HCT116 (cell line): ENCODE measurements at regions not wholly inside any gene's neighbourhood (a gene's known extent, or its start where the extent isn't known, plus 50 kb on each side); places are given as distances from the start of the nearest gene placed in this dataset.

ENCODE experiments used
- ATAC-seq: fragments of 200-7000 bp; cut with Tn5 transposase; 2 replicates; pipeline ENCODE4 v1.9.1; 2020; ENCODE audit warnings: mild to moderate bottlenecking, moderate library complexity
- BruUV-seq: library from RNA; stranded (reverse); fragments of 400-500 nt; replicated peaks from 2 replicates; lab custom pipeline; 2021; lab: Mats Ljungman, UMichigan
- CTCF ChIA-PET: fragments of 300-600 bp; sonication (Branson Sonifier 250); formaldehyde crosslinking; loops from one replicate; lab custom pipeline; 2021; ENCODE audit warnings: antibody characterized with exemption; lab: Charles Lee
- POLR2A ChIA-PET: fragments of 300-600, 350-600 bp; sonication (Branson Sonifier 250); formaldehyde crosslinking; loops from one replicate; lab custom pipeline; 2021; ENCODE audit warnings: antibody characterized with exemption; lab: Charles Lee
- RAD21 ChIA-PET, 2 experiments: fragments of 300-600 bp; sonication (Branson Sonifier 250); formaldehyde crosslinking; loops; one replicate each; lab custom pipeline; 2023; ENCODE audit warnings: low total read pairs in 2 of 2; ENCODE audit not compliant: uncharacterized antibody in 2 of 2, unreplicated experiment in 2 of 2, low non-redundant PET in 1 of 2; lab: Charles Lee
- DNase-seq: peaks from one replicate; pipeline ENCODE4 v3.0.0-alpha.2; 2010; ENCODE audit warnings: low read depth, low spot score
- H2AFZ ChIP-seq: fragments of 200-600 bp; shearing (Covaris generic), sonication (generic); 2 replicates; pipeline ENCODE4 v1.6.1; 2017; ENCODE audit warnings: low read depth, mixed run types, mixed read lengths, antibody characterized with exemption, low read length; ENCODE audit not compliant: poor library complexity, severe bottlenecking
- H3K27ac ChIP-seq: 2 replicates; pipeline ENCODE4 v1.5.1; 2012; ENCODE audit warnings: low read depth, low read length
- H3K27me3 ChIP-seq: fragments of 200-600 bp; sonication (generic); 2 replicates; pipeline ENCODE4 v1.6.1; 2016; ENCODE audit warnings: mixed run types, low read length, mixed read lengths; ENCODE audit not compliant: insufficient read depth
- H3K36me3 ChIP-seq, 2 experiments: fragments of 200-500 bp in 1 of 2; fragments of 200-600 bp in 1 of 2; sonication (Bioruptor generic) in 1 of 2; sonication (generic) in 1 of 2; 2 replicates each; pipeline versions ENCODE4 v1.5.1 to v1.6.1; 2014 to 2016; ENCODE audit warnings: low read length in 2 of 2, inconsistent platforms in 1 of 2, mixed read lengths in 1 of 2, mixed run types in 1 of 2; ENCODE audit not compliant: insufficient read depth in 2 of 2, control insufficient read depth in 1 of 2
- H3K4me1 ChIP-seq, 2 experiments: fragments of 200-600 bp in 1 of 2; sonication (generic) in 1 of 2; 2 replicates each; pipeline versions ENCODE4 v1.5.1 to v1.6.1; 2012 to 2017; ENCODE audit warnings: low read length in 2 of 2, inconsistent platforms in 1 of 2, mild to moderate bottlenecking in 1 of 2, mixed read lengths in 1 of 2, mixed run types in 1 of 2, moderate library complexity in 1 of 2; ENCODE audit not compliant: insufficient read depth in 2 of 2, control insufficient read depth in 1 of 2
- H3K4me2 ChIP-seq: fragments of 200-600 bp; sonication (generic); 2 replicates; pipeline ENCODE4 v1.6.1; 2017; ENCODE audit warnings: mixed run types, low read length, mixed read lengths
- H3K4me3 ChIP-seq, 2 experiments: fragments of 200-600 bp in 1 of 2; sonication (generic) in 1 of 2; replicated peaks in 1 of 2; 2 replicates each; pipeline ENCODE4 v1.5.1; 2011 to 2016; ENCODE audit warnings: low read length in 2 of 2, control low read depth in 1 of 2, low read depth in 1 of 2, mild to moderate bottlenecking in 1 of 2, mixed read lengths in 1 of 2, mixed run types in 1 of 2
- H3K79me2 ChIP-seq: fragments of 200-600 bp; sonication (generic); 2 replicates; pipeline ENCODE4 v1.6.1; 2017; ENCODE audit warnings: mild to moderate bottlenecking, mixed run types, low read length, moderate library complexity, mixed read lengths; ENCODE audit not compliant: insufficient read depth
- H3K9ac ChIP-seq: fragments of 200-600 bp; sonication (generic); 2 replicates; pipeline ENCODE4 v1.6.1; 2016; ENCODE audit warnings: low read length, mixed read lengths
- H3K9me2 ChIP-seq: fragments of 200-600 bp; sonication (generic), shearing (Covaris generic); 2 replicates; pipeline ENCODE4 v1.6.1; 2017; ENCODE audit warnings: mixed run types, mild to moderate bottlenecking, moderate library complexity; ENCODE audit not compliant: insufficient read depth
- H3K9me3 ChIP-seq, 2 experiments: fragments of 200-500 bp in 1 of 2; fragments of 200-600 bp in 1 of 2; sonication (Bioruptor generic) in 1 of 2; sonication (generic) in 1 of 2; 2 replicates each; pipeline ENCODE4 v1.6.1; 2014 to 2017; ENCODE audit warnings: low read length in 2 of 2, mixed read lengths in 2 of 2, inconsistent platforms in 1 of 2, low read depth in 1 of 2, mild to moderate bottlenecking in 1 of 2, mixed run types in 1 of 2, moderate library complexity in 1 of 2; ENCODE audit not compliant: control insufficient read depth in 1 of 2, insufficient read depth in 1 of 2
- H4K20me1 ChIP-seq: fragments of 200-600 bp; sonication (generic), shearing (Covaris generic); 2 replicates; pipeline ENCODE4 v1.6.1; 2017; ENCODE audit warnings: mixed run types, mild to moderate bottlenecking, moderate library complexity; ENCODE audit not compliant: insufficient read depth
- EGR1 ChIP-seq: IDR thresholded peaks from 2 replicates; pipeline ENCODE4 v1.6.1; 2012; ENCODE audit warnings: low read depth
- ELF1 ChIP-seq: IDR thresholded peaks from 2 replicates; pipeline ENCODE4 v1.6.1; 2012; ENCODE audit warnings: low read depth, borderline replicate concordance
- EZH2 ChIP-seq: fragments of 200-600 bp; sonication (generic); IDR thresholded peaks from 2 replicates; pipeline ENCODE4 v1.6.1; 2017; ENCODE audit warnings: antibody characterized with exemption, mixed run types
- EZH2phosphoT487 ChIP-seq: fragments of 200-600 bp; IDR thresholded peaks from 2 replicates; pipeline ENCODE4 v1.6.1; 2018; ENCODE audit warnings: antibody characterized with exemption, borderline replicate concordance
- FOSL1 ChIP-seq: IDR thresholded peaks from 2 replicates; pipeline ENCODE4 v1.6.1; 2012; ENCODE audit warnings: low read depth
- POLR2A ChIP-seq: IDR thresholded peaks from 2 replicates; pipeline ENCODE4 v1.7.0; 2011; ENCODE audit warnings: borderline replicate concordance; ENCODE audit not compliant: insufficient read depth, insufficient read length; ENCODE audit errors: extremely low read depth
- POLR2AphosphoS5 ChIP-seq: IDR thresholded peaks from 2 replicates; pipeline ENCODE4 v1.6.1; 2011; ENCODE audit warnings: mild to moderate bottlenecking, low read depth, low read length, moderate library complexity
- SIN3A ChIP-seq: IDR thresholded peaks from 2 replicates; pipeline ENCODE4 v1.6.1; 2012; ENCODE audit warnings: low read depth
- SP1 ChIP-seq: IDR thresholded peaks from 2 replicates; pipeline ENCODE4 v1.6.1; 2012; ENCODE audit warnings: low read depth
- SRF ChIP-seq: IDR thresholded peaks from 2 replicates; pipeline ENCODE4 v1.6.1; 2012; ENCODE audit warnings: low read depth
- TCF7L2 ChIP-seq: IDR thresholded peaks from 2 replicates; pipeline ENCODE4 v1.7.0; 2011; ENCODE audit warnings: borderline replicate concordance, inconsistent platforms; ENCODE audit not compliant: insufficient read depth, insufficient read length; ENCODE audit errors: extremely low read depth
- YY1 ChIP-seq: IDR thresholded peaks from 2 replicates; pipeline ENCODE4 v1.6.1; 2011; ENCODE audit warnings: low read length, low read depth, moderate library complexity, mild to moderate bottlenecking; ENCODE audit not compliant: insufficient replicate concordance; ENCODE audit errors: extremely low read depth
- ZFX ChIP-seq: fragments of 450-650 bp; IDR thresholded peaks from 2 replicates; pipeline ENCODE4 v1.6.1; 2017
- intact Hi-C: fragments of 100-400 bp; cut with micrococcal nuclease; formaldehyde crosslinking; loops from 2 replicates; pipeline ENCODE4 v1.10.0; 2022
- TF ChIP-seq, protein P1 (sequence below), 3 experiments: fragments of 200-600 bp in 1 of 3; sonication (generic) in 1 of 3; IDR thresholded peaks in 2 of 3; conservative IDR thresholded peaks in 1 of 3; 2 replicates each; pipeline ENCODE4 v1.5.1; 2012 to 2017; ENCODE audit warnings: low read depth in 2 of 3, low read length in 2 of 3, antibody characterized with exemption in 1 of 3, borderline replicate concordance in 1 of 3, control low read depth in 1 of 3, mild to moderate bottlenecking in 1 of 3, mixed read lengths in 1 of 3, mixed run types in 1 of 3, moderate library complexity in 1 of 3; ENCODE audit not compliant: insufficient read depth in 1 of 3
- TF ChIP-seq, protein P2 (sequence below): IDR thresholded peaks from 2 replicates; pipeline ENCODE4 v1.6.1; 2012
- TF ChIP-seq, protein P3 (sequence below): IDR thresholded peaks from 2 replicates; pipeline ENCODE4 v1.6.1; 2012; ENCODE audit warnings: low read depth
- TF ChIP-seq, protein P4 (sequence below): IDR thresholded peaks from 2 replicates; pipeline ENCODE4 v1.6.1; 2011; ENCODE audit warnings: mild to moderate bottlenecking, low read length, moderate library complexity; ENCODE audit not compliant: insufficient replicate concordance; ENCODE audit errors: extremely low read depth

DNA sequence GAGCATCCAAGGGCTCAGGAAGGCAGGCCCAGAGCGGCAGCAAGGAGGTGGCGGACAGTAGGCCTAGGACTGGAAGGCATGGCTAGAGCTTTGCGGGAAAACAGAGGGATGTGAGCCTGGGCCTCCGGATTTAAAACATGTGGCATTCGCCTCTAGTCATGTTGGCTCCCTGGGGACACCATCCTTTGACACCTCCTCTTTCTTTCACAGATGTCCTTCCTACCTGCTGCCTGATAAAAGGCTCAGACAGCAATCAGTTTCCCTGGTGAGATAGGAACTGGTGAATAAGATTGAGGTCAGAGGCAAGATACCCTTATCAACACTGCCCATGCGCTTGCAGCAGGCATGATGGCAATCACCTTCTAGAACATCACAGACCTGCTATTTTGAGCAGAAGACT is 277.6 kb downstream of the SIPA1L2 start:
- H4K20me1 ChIP-seq: no peaks in the 10 kb centered on the region
- ATAC-seq (no peak), DNase-seq (no peak)
- RAD21 ChIA-PET: no interaction called here
- H3K27me3 ChIP-seq: peaks cover 11% of the 10 kb centered on the region; the same call in 1 of the 2 replicates
- intact Hi-C loops: no loop called here
- no peaks in the 10 kb centered on the region for H3K79me2 ChIP-seq
- no peaks in the 10 kb centered on the region for H3K36me3 ChIP-seq
- no peak overlapping the region for H3K27ac ChIP-seq
- no peaks in the 10 kb centered on the region for H3K9me2 ChIP-seq
- H2AFZ ChIP-seq: no peak overlapping the region
- H3K4me2 ChIP-seq: no peak overlapping the region
- CTCF ChIA-PET: no interaction called here
- POLR2A ChIA-PET: no interaction called here
- H3K4me1 ChIP-seq: no peaks in the 10 kb centered on the region
- no peak overlapping the region for H3K4me3 ChIP-seq
- BruUV-seq: no TSS peak
- no peaks in the 10 kb centered on the region for H3K9me3 ChIP-seq
- TF ChIP-seq EZH2 (no peak), SRF (no peak), ZFX (no peak), ELF1 (no peak), SP1 (no peak), FOSL1 (no peak), YY1 (no peak), EZH2phosphoT487 (no peak), TCF7L2 (no peak), POLR2A (no peak), POLR2AphosphoS5 (no peak), SIN3A (no peak), EGR1 (no peak)
- TF ChIP-seq, protein P1, sequence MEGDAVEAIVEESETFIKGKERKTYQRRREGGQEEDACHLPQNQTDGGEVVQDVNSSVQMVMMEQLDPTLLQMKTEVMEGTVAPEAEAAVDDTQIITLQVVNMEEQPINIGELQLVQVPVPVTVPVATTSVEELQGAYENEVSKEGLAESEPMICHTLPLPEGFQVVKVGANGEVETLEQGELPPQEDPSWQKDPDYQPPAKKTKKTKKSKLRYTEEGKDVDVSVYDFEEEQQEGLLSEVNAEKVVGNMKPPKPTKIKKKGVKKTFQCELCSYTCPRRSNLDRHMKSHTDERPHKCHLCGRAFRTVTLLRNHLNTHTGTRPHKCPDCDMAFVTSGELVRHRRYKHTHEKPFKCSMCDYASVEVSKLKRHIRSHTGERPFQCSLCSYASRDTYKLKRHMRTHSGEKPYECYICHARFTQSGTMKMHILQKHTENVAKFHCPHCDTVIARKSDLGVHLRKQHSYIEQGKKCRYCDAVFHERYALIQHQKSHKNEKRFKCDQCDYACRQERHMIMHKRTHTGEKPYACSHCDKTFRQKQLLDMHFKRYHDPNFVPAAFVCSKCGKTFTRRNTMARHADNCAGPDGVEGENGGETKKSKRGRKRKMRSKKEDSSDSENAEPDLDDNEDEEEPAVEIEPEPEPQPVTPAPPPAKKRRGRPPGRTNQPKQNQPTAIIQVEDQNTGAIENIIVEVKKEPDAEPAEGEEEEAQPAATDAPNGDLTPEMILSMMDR (IDR thresholded peaks at IDR 0.05 in 2 of 3, conservative IDR thresholded peaks at IDR 0.05 in 1 of 3; ENCODE audit: borderline replicate concordance in 1 of 3, insufficient read depth in 1 of 3, low read depth in 2 of 3, low read length in 2 of 3): no peak
- TF ChIP-seq, protein P2, sequence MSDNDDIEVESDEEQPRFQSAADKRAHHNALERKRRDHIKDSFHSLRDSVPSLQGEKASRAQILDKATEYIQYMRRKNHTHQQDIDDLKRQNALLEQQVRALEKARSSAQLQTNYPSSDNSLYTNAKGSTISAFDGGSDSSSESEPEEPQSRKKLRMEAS: no peak
- TF ChIP-seq, protein P3, sequence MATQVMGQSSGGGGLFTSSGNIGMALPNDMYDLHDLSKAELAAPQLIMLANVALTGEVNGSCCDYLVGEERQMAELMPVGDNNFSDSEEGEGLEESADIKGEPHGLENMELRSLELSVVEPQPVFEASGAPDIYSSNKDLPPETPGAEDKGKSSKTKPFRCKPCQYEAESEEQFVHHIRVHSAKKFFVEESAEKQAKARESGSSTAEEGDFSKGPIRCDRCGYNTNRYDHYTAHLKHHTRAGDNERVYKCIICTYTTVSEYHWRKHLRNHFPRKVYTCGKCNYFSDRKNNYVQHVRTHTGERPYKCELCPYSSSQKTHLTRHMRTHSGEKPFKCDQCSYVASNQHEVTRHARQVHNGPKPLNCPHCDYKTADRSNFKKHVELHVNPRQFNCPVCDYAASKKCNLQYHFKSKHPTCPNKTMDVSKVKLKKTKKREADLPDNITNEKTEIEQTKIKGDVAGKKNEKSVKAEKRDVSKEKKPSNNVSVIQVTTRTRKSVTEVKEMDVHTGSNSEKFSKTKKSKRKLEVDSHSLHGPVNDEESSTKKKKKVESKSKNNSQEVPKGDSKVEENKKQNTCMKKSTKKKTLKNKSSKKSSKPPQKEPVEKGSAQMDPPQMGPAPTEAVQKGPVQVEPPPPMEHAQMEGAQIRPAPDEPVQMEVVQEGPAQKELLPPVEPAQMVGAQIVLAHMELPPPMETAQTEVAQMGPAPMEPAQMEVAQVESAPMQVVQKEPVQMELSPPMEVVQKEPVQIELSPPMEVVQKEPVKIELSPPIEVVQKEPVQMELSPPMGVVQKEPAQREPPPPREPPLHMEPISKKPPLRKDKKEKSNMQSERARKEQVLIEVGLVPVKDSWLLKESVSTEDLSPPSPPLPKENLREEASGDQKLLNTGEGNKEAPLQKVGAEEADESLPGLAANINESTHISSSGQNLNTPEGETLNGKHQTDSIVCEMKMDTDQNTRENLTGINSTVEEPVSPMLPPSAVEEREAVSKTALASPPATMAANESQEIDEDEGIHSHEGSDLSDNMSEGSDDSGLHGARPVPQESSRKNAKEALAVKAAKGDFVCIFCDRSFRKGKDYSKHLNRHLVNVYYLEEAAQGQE: no peak
- TF ChIP-seq, protein P4, sequence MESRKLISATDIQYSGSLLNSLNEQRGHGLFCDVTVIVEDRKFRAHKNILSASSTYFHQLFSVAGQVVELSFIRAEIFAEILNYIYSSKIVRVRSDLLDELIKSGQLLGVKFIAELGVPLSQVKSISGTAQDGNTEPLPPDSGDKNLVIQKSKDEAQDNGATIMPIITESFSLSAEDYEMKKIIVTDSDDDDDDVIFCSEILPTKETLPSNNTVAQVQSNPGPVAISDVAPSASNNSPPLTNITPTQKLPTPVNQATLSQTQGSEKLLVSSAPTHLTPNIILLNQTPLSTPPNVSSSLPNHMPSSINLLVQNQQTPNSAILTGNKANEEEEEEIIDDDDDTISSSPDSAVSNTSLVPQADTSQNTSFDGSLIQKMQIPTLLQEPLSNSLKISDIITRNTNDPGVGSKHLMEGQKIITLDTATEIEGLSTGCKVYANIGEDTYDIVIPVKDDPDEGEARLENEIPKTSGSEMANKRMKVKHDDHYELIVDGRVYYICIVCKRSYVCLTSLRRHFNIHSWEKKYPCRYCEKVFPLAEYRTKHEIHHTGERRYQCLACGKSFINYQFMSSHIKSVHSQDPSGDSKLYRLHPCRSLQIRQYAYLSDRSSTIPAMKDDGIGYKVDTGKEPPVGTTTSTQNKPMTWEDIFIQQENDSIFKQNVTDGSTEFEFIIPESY: no peak
- H3K9ac ChIP-seq: no peak overlapping the region
